H1 (cell line): ENCODE measurements at regions not wholly inside any gene's neighbourhood (a gene's known extent, or its start where the extent isn't known, plus 50 kb on each side); places are given as distances from the start of the nearest gene placed in this dataset.

ENCODE experiments used
- ATF3 ChIP-seq: IDR thresholded peaks from 2 replicates; pipeline ENCODE4 v1.6.1; 2011; ENCODE audit warnings: low read depth, mild to moderate bottlenecking, low read length; ENCODE audit not compliant: insufficient read depth
- CHD7 ChIP-seq: fragments of 300-600 bp; sonication (generic); IDR thresholded peaks from 2 replicates; pipeline ENCODE4 v1.7.1; 2012; ENCODE audit warnings: low read length, moderate library complexity, mild to moderate bottlenecking, inconsistent platforms; ENCODE audit not compliant: insufficient replicate concordance
- CREB1 ChIP-seq: IDR thresholded peaks from 2 replicates; pipeline ENCODE4 v1.6.1; 2012; ENCODE audit warnings: inconsistent platforms
- HDAC2 ChIP-seq, 2 experiments: fragments of 300-600 bp in 1 of 2; sonication (generic) in 1 of 2; IDR thresholded peaks; 2 replicates each; pipeline ENCODE4 v1.6.1; 2011 to 2012; ENCODE audit warnings: low read depth in 2 of 2, low read length in 2 of 2, mild to moderate bottlenecking in 2 of 2, moderate library complexity in 2 of 2, borderline replicate concordance in 1 of 2, inconsistent platforms in 1 of 2
- RXRA ChIP-seq: IDR thresholded peaks from 2 replicates; pipeline ENCODE4 v1.6.1; 2011; ENCODE audit warnings: low read depth, mild to moderate bottlenecking, low read length, moderate library complexity; ENCODE audit not compliant: insufficient read depth
- SP1 ChIP-seq: IDR thresholded peaks from 2 replicates; pipeline ENCODE4 v1.6.1; 2011; ENCODE audit warnings: low read depth, low read length
- TEAD4 ChIP-seq: IDR thresholded peaks from 2 replicates; pipeline ENCODE4 v1.6.1; 2012; ENCODE audit warnings: low read depth, low read length, inconsistent platforms, mixed read lengths
- TF ChIP-seq, protein P1 (sequence below): IDR thresholded peaks from 2 replicates; pipeline ENCODE4 v1.6.1; 2011; ENCODE audit warnings: low read length, improper control_type of control experiment

DNA sequence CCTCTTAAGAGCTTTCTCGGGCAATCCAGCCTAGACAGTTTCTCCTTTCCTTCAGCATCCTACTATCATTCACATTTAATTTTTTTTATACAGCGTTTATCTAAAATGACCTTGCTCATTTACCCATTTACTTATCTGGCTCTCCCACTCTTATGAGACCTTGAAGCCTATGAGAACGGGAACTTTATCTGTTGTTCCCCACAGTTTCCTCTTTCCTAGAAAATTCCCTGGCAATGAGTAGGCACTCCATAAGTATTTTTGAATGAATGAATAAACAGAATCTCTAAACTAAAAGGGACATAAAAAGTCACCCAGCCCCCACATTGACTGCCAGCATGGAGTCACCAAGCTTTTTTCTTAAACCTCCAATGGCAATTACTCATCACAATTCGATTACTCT lies 353.2 kb downstream of the METTL4 start (continued):
- TF ChIP-seq CHD7 (no peak), RXRA (no peak), CREB1 (no peak), HDAC2 (IDR thresholded peaks at IDR 0.05; ENCODE audit: borderline replicate concordance in 1 of 2, low read depth in 2 of 2, low read length in 2 of 2) (no peak), SP1 (no peak), TEAD4 (no peak), ATF3 (no peak)
- TF ChIP-seq, protein P1, sequence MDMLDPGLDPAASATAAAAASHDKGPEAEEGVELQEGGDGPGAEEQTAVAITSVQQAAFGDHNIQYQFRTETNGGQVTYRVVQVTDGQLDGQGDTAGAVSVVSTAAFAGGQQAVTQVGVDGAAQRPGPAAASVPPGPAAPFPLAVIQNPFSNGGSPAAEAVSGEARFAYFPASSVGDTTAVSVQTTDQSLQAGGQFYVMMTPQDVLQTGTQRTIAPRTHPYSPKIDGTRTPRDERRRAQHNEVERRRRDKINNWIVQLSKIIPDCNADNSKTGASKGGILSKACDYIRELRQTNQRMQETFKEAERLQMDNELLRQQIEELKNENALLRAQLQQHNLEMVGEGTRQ, result no peak
